HepG2 (cell line): ENCODE measurements at regions not wholly inside any gene's neighbourhood (a gene's known extent, or its start where the extent isn't known, plus 50 kb on each side); places are given as distances from the start of the nearest gene placed in this dataset.

ENCODE experiments used
- ATAC-seq: fragments of 200-7000 bp; cut with Tn5 transposase; 3 replicates; pipeline ENCODE4 v1.9.1; 2020; ENCODE audit warnings: mild to moderate bottlenecking, moderate library complexity
- BruUV-seq: library from RNA; stranded (reverse); fragments of 400-500 nt; replicated peaks from 2 replicates; lab custom pipeline; 2021; lab: Mats Ljungman, UMichigan
- CTCF ChIA-PET: fragments of 300-600 bp; formaldehyde crosslinking; extraction: SDS; loops from one replicate; lab custom pipeline; 2021; ENCODE audit warnings: low total read pairs, inconsistent platforms, low intra/inter-chr PET ratio; lab: Yijun Ruan, JAX
- POLR2A ChIA-PET: fragments of 350-600 bp; sonication (Branson Sonifier 250); formaldehyde crosslinking; loops from one replicate; lab custom pipeline; 2020; ENCODE audit warnings: antibody characterized with exemption, inconsistent platforms; lab: Yijun Ruan, JAX
- DNase-seq: peaks from one replicate; pipeline ENCODE4 v3.0.0-alpha.2; 2015; ENCODE audit warnings: low spot score
- FAIRE-seq: peaks from 3 replicates; lab custom pipeline; 2011; peaks lifted over from hg19 to GRCh38; lab: Jason Lieb, UNC
- H2AFZ ChIP-seq: one replicate; pipeline ENCODE4 v1.6.1; 2011; ENCODE audit warnings: low read length, inconsistent platforms
- H3K27ac ChIP-seq: fragments of 300-600 bp; 3 replicates; pipeline ENCODE4 v1.8.0; 2011; ENCODE audit warnings: mixed run types, mild to moderate bottlenecking, mixed read lengths, low read length, inconsistent platforms; ENCODE audit not compliant: insufficient read depth; ENCODE audit errors: extremely low read length
- H3K27me3 ChIP-seq, 2 experiments: fragments of 200-600 bp in 1 of 2; 2 replicates in 1 of 2; 3 replicates in 1 of 2; pipeline versions ENCODE4 v1.6.0 to v1.8.0; 2011; ENCODE audit warnings: low read length in 2 of 2, mild to moderate bottlenecking in 2 of 2, moderate library complexity in 2 of 2, inconsistent platforms in 1 of 2; ENCODE audit not compliant: insufficient read depth in 2 of 2, control insufficient read depth in 1 of 2
- H3K36me3 ChIP-seq, 2 experiments: fragments of 200-600 bp in 1 of 2; replicated peaks in 1 of 2; 2 replicates in 1 of 2; 3 replicates in 1 of 2; pipeline versions ENCODE4 v1.5.1 to v1.8.0; 2011; ENCODE audit warnings: low read length in 2 of 2, inconsistent platforms in 1 of 2; ENCODE audit not compliant: insufficient read depth in 2 of 2, control insufficient read depth in 1 of 2
- H3K4me1 ChIP-seq: 2 replicates; pipeline ENCODE4 v1.5.1; 2012; ENCODE audit warnings: low read length, inconsistent platforms; ENCODE audit not compliant: insufficient read depth
- H3K4me2 ChIP-seq: 2 replicates; pipeline ENCODE4 v1.6.0; 2011; ENCODE audit warnings: low read depth, low read length, inconsistent platforms
- H3K4me3 ChIP-seq, 3 experiments: fragments of 200-600 bp in 1 of 3; sonication (generic), shearing (Covaris generic) in 1 of 3; replicated peaks in 1 of 3; 2 replicates each; pipeline ENCODE4 v1.5.1; 2011 to 2016; ENCODE audit warnings: low read length in 3 of 3, inconsistent platforms in 2 of 3, low read depth in 2 of 3, mild to moderate bottlenecking in 2 of 3, control low read depth in 1 of 3, mixed read lengths in 1 of 3; ENCODE audit not compliant: insufficient read depth in 1 of 3
- H3K79me2 ChIP-seq: one replicate; pipeline ENCODE4 v1.6.1; 2011; ENCODE audit warnings: low read length, inconsistent platforms; ENCODE audit not compliant: insufficient read depth
- H3K9ac ChIP-seq: 2 replicates; pipeline ENCODE4 v1.6.0; 2011; ENCODE audit warnings: mild to moderate bottlenecking, low read depth, low read length, inconsistent platforms; ENCODE audit not compliant: insufficient read depth
- H3K9me3 ChIP-seq: 2 replicates; pipeline ENCODE4 v1.5.1; 2012; ENCODE audit warnings: mild to moderate bottlenecking, low read length
- H4K20me1 ChIP-seq: 2 replicates; pipeline ENCODE4 v1.6.0; 2011; ENCODE audit warnings: inconsistent platforms, mild to moderate bottlenecking, low read length, moderate library complexity; ENCODE audit not compliant: insufficient read depth
- AKNA ChIP-seq: sonication (generic); formaldehyde crosslinking; IDR thresholded peaks from 2 replicates; pipeline ENCODE4 v1.4.0; 2020; ENCODE audit warnings: missing genetic modification reagents, borderline replicate concordance
- ELF3 ChIP-seq: IDR thresholded peaks from 2 replicates; pipeline ENCODE4 v1.6.1; 2016; ENCODE audit warnings: missing genetic modification reagents, missing compliant biosample characterization
- EZH2 ChIP-seq: conservative IDR thresholded peaks from 2 replicates; pipeline ENCODE4 v1.6.1; 2012; ENCODE audit warnings: mild to moderate bottlenecking, low read depth, low read length, moderate library complexity
- NFAT5 ChIP-seq: sonication (generic); formaldehyde crosslinking; IDR thresholded peaks from 2 replicates; pipeline ENCODE4 v1.4.0; 2020; ENCODE audit warnings: missing genetic modification reagents
- TBP ChIP-seq: sonication (generic); formaldehyde crosslinking; IDR thresholded peaks from 2 replicates; pipeline ENCODE4 v1.5.0; 2020; ENCODE audit warnings: missing genetic modification reagents
- TFDP1 ChIP-seq: IDR thresholded peaks from 2 replicates; pipeline ENCODE4 v1.6.1; 2016; ENCODE audit warnings: missing compliant biosample characterization, missing genetic modification reagents, borderline replicate concordance
- TOPORS ChIP-seq: sonication (generic); formaldehyde crosslinking; IDR thresholded peaks from 2 replicates; pipeline ENCODE4 v1.8.0; 2023; ENCODE audit warnings: mild to moderate bottlenecking, missing genetic modification reagents
- ZBTB33 ChIP-seq: sonication (generic); formaldehyde crosslinking; IDR thresholded peaks from 2 replicates; pipeline ENCODE4 v1.4.0; 2020; ENCODE audit warnings: missing genetic modification reagents
- ZNF12 ChIP-seq: sonication (generic); formaldehyde crosslinking; IDR thresholded peaks from 2 replicates; pipeline ENCODE4 v1.5.0; 2020; ENCODE audit warnings: missing genetic modification reagents
- ZNF570 ChIP-seq: sonication (generic); formaldehyde crosslinking; IDR thresholded peaks from 2 replicates; pipeline ENCODE4 v1.4.0; 2020; ENCODE audit warnings: mild to moderate bottlenecking, missing genetic modification reagents, borderline replicate concordance
- ZNF781 ChIP-seq: sonication (generic); formaldehyde crosslinking; IDR thresholded peaks from 2 replicates; pipeline ENCODE4 v1.5.1; 2020; ENCODE audit warnings: borderline replicate concordance, mild to moderate bottlenecking, missing genetic modification reagents; ENCODE audit errors: not compliant biosample characterization
- WGBS: methylation state at CpG from one replicate; pipeline ENCODE4 v1.1.6; 2017; ENCODE audit warnings: low lambda C conversion rate; 5-methylcytosine and 5-hydroxymethylcytosine counted together
- in situ Hi-C: cut with HindIII; loops from 2 replicates; pipeline ENCODE4 v1.10.0; 2017; ENCODE audit warnings: low pct_unique_long_range_greater_than_20kb; ENCODE audit not compliant: extremely low pct_ligation_motif_present
- intact Hi-C: fragments of 100-400 bp; cut with micrococcal nuclease; formaldehyde crosslinking; loops from one replicate; pipeline ENCODE4 v1.10.0; 2022; ENCODE audit not compliant: unreplicated experiment

- in situ Hi-C loops, result no loop called here
- Histone ChIP-seq H2AFZ (no peak overlapping the region), H3K4me3 (no peak overlapping the region), H3K27me3 (peaks cover 13 to 66% of the 10 kb centered on the region in 2 experiments), H3K36me3 (no peaks in the 10 kb centered on the region), H3K4me2 (no peak overlapping the region), H4K20me1 (no peaks in the 10 kb centered on the region), H3K9ac (no peak overlapping the region), H3K79me2 (no peaks in the 10 kb centered on the region), H3K9me3 (no peaks in the 10 kb centered on the region), H3K4me1 (peaks cover 17% of the 10 kb centered on the region), H3K27ac (no peak overlapping the region)
- ATAC-seq, result no peak
- no peak for DNase-seq
- WGBS, result 31% methylated on average over 9 of the region's 9 CpGs
- FAIRE-seq, result no peak
- BruUV-seq, result no TSS peak
- intact Hi-C loops, result no loop called here
- CTCF ChIA-PET, result no interaction called here
- POLR2A ChIA-PET, result no interaction called here
- TF ChIP-seq NFAT5 (CRISPR knock-in tag) (no peak), TOPORS (no peak), ZNF781 (CRISPR knock-in tag) (no peak), ZBTB33 (CRISPR knock-in tag) (no peak), EZH2 (no peak), ELF3 (CRISPR knock-in tag) (no peak), TBP (CRISPR knock-in tag) (no peak), ZNF12 (CRISPR knock-in tag) (no peak), TFDP1 (no peak), AKNA (no peak), ZNF570 (CRISPR knock-in tag) (no peak)
Observed at GRCh38 chr2:9749546-9750223, 93.6 kb upstream of the TAF1B start.
